ENCODE measurements at regions not wholly inside any gene's neighbourhood (a gene's known extent, or its start where the extent isn't known, plus 50 kb on each side); places are given as distances from the start of the nearest gene placed in this dataset.

DNA sequence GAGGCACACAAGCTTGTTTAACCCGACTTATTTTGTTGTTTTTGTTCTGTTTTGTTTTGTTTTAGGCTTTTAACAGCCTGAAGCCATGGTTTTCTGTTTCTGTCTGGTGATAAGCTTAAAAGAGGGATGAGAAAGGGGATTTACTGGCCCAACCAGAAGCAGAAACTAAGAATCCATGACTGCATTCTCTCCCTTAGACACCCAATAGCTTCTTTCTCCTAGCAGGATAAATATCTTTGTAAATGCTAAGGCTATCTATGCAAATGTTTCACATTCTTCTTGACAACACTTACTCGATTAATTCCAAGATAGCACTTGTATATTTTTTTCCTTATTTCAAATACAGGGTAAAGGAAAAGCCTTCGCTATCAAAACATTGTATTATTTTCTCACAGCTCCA is 53.7 kb upstream of the SMAD1 start:
- no peak overlapping the region for H3K27ac ChIP-seq
- H3K27me3 ChIP-seq = no peaks in the 10 kb centered on the region
- intact Hi-C loops (cut with DNase I) = no loop called here
- TF ChIP-seq, protein P1, sequence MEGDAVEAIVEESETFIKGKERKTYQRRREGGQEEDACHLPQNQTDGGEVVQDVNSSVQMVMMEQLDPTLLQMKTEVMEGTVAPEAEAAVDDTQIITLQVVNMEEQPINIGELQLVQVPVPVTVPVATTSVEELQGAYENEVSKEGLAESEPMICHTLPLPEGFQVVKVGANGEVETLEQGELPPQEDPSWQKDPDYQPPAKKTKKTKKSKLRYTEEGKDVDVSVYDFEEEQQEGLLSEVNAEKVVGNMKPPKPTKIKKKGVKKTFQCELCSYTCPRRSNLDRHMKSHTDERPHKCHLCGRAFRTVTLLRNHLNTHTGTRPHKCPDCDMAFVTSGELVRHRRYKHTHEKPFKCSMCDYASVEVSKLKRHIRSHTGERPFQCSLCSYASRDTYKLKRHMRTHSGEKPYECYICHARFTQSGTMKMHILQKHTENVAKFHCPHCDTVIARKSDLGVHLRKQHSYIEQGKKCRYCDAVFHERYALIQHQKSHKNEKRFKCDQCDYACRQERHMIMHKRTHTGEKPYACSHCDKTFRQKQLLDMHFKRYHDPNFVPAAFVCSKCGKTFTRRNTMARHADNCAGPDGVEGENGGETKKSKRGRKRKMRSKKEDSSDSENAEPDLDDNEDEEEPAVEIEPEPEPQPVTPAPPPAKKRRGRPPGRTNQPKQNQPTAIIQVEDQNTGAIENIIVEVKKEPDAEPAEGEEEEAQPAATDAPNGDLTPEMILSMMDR (IDR thresholded peaks at IDR 0.05) = no peak
- no peak for TF ChIP-seq POLR2A (IDR thresholded peaks at IDR 0.05)
- no peaks in the 10 kb centered on the region for H3K9me3 ChIP-seq
- H3K4me3 ChIP-seq = no peak overlapping the region
- no peak for DNase-seq
- 62 to 66% methylated on average over 3 of the region's 3 CpGs for WGBS, 2 donors
- H3K36me3 ChIP-seq (replicated peaks in 1 of 2; ENCODE audit: insufficient read depth in 1 of 2, low read depth in 2 of 2) = no peaks in the 10 kb centered on the region
- ATAC-seq = no peak
- peaks cover 4% of the 10 kb centered on the region for H3K4me1 ChIP-seq

DNA sequence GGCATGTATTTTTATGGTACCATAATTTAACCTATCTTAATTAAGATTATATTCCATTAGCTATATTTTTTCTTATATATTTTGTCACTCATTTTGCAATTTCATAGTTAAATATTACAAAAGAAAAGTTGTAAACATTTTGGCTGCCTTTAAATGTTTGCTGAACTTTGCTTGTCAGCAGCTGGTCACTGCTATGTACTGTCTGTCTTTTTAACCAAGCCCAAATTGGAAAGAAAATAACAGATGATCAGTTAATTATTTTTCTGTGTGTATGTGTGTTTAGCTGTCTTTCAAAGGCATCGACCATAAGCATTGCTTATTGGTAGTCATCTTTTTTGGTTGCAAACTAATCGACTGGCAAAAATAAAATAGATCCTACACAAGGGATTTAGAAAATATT is 54.4 kb upstream of the SMAD1 start:
- ATAC-seq = no peak
- no peak for TF ChIP-seq POLR2A (IDR thresholded peaks at IDR 0.05)
- TF ChIP-seq, protein P1 (IDR thresholded peaks at IDR 0.05) = no peak
- DNase-seq = no peak

DNA sequence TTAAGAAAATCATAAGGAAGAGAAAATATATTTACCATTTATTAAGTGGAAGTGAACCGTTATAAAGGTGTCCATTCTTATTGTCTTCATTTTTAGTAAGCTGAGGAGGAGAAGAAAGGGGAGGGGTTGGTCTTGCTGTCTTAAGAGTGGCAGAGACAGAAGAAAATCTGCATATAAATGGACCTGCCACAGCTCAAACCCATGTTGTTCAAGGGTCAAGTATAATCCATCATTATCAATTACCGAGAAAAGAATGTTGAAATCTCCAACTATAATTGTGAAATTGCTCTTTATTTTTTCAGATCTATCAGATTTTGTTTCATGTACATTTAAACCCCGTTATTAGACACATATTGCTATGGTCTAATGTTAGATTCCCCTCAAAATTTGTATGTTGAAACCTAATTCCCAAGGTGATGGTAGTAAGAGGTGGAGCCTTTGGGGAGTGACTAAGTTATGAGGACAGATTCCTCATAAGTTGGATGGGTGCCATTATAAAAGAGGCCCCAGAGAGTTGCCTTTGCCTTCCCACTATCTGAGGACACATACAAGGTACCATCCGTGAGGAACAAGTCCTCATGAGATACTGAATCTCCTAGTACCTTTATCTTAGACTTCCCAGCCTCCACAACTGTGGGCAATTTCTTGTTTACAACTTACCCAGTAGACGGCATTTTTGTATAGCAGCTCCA is 58.5 kb upstream of the SMAD1 start:
- Histone ChIP-seq H3K27me3 (no peaks in the 10 kb centered on the region), H3K4me3 (no peak overlapping the region), H3K27ac (no peak overlapping the region), H3K36me3 (replicated peaks in 1 of 2; ENCODE audit: insufficient read depth in 1 of 2, low read depth in 2 of 2) (no peaks in the 10 kb centered on the region), H3K4me1 (peaks cover 3% of the 10 kb centered on the region), H3K9me3 (no peaks in the 10 kb centered on the region)
- DNase-seq = no peak
- TF ChIP-seq, protein P1 (IDR thresholded peaks at IDR 0.05) = no peak
- no peak for TF ChIP-seq POLR2A (IDR thresholded peaks at IDR 0.05)
- WGBS, 2 donors = 87 to 88% methylated on average over 5 of the region's 5 CpGs
- intact Hi-C loops (cut with DNase I) = no loop called here
- ATAC-seq = no peak

More for the DNA sequence above, 54.4 kb upstream of the SMAD1 start:
- whole genome bisulfite sequencing, 2 donors = 30 to 36% methylated on average over 2 of the region's 2 CpGs
- H3K4me1 ChIP-seq = peaks cover 4% of the 10 kb centered on the region
- intact Hi-C loops (cut with DNase I) = no loop called here
- no peaks in the 10 kb centered on the region for H3K9me3 ChIP-seq
- no peaks in the 10 kb centered on the region for H3K36me3 ChIP-seq (replicated peaks in 1 of 2; ENCODE audit: insufficient read depth in 1 of 2, low read depth in 2 of 2)
- no peak overlapping the region for H3K4me3 ChIP-seq
- no peaks in the 10 kb centered on the region for H3K27me3 ChIP-seq
- H3K27ac ChIP-seq = no peak overlapping the region

DNA sequence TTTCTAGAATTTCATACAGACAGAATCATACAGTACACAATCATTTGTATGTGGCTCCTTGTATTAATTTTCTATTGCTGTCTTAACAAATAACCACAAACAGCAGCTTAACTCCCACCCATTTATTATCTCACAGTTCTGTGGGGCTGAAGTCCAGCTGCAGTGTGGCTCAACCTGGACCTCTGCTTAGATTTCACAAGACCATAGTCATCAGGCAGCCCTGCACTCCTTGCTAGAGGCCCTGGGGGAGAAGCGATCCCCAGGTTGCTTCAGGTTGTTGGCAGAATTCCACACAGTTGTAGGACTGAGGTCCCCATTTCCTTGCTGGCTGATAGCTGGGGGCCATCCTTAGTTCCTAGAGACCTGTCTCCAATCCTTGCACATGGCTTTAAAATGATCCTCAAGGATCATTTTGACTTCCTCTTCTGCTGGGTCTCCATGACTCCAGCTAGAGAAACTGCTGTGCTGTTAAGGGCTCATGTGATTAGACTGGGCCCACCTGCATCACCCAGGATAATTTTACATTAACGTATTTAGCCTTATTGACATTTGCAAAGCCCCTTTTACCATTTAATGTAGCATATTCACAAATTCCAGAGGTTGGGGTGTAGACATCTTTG is 60.9 kb upstream of the SMAD1 start:
- H3K9me3 ChIP-seq = no peaks in the 10 kb centered on the region
- H3K27me3 ChIP-seq = no peaks in the 10 kb centered on the region
- intact Hi-C loops (cut with DNase I) = no loop called here
- TF ChIP-seq, protein P1 (IDR thresholded peaks at IDR 0.05) = no peak
- no peak for TF ChIP-seq POLR2A (IDR thresholded peaks at IDR 0.05)
- 84 to 85% methylated on average over 2 of the region's 2 CpGs for WGBS, 2 donors
- DNase-seq (no peak), ATAC-seq (no peak)
- H3K27ac ChIP-seq = no peak overlapping the region
- H3K36me3 ChIP-seq (replicated peaks in 1 of 2; ENCODE audit: insufficient read depth in 1 of 2, low read depth in 2 of 2) = no peaks in the 10 kb centered on the region
- H3K4me3 ChIP-seq = no peak overlapping the region
- H3K4me1 ChIP-seq = no peaks in the 10 kb centered on the region

DNA sequence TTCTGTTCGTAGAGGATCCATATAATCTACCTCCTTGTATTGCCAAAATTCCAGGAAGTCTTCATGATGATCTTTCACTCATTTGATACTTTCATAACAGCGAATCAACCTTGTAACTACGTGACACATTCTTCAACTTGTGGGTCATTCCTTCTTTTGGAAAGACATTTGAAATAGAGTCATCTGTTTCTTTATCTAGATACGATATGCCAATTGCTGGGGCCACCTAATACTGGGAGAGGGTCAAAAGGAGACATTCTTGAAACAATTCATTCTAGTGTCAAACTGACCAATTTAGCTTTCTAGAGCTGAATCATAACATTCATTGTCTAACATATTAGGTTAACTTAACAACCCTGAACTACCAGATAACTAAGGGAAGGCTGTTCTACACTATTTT is 62.9 kb upstream of the SMAD1 start:
- intact Hi-C loops (cut with DNase I) = no loop called here
- 81 to 86% methylated on average over 4 of the region's 4 CpGs for WGBS, 2 donors

More for the DNA sequence above, 62.9 kb upstream of the SMAD1 start:
- Histone ChIP-seq H3K27ac (no peak overlapping the region), H3K4me3 (no peak overlapping the region), H3K4me1 (no peaks in the 10 kb centered on the region), H3K27me3 (no peaks in the 10 kb centered on the region), H3K36me3 (replicated peaks in 1 of 2; ENCODE audit: insufficient read depth in 1 of 2, low read depth in 2 of 2) (no peaks in the 10 kb centered on the region), H3K9me3 (no peaks in the 10 kb centered on the region)
- no peak for TF ChIP-seq POLR2A (IDR thresholded peaks at IDR 0.05)
- no peak for ATAC-seq
- no peak for DNase-seq

All from body of pancreas (tissue), 4 donors.